HG02798 (cell line): ENCODE measurements at regions not wholly inside any gene's neighbourhood (a gene's known extent, or its start where the extent isn't known, plus 50 kb on each side); places are given as distances from the start of the nearest gene placed in this dataset.

Source experiments
- ATAC-seq: cut with Tn5 transposase; IDR thresholded peaks from one replicate; pipeline ENCODE4 v1.9.1; 2021; ENCODE audit warnings: mild to moderate bottlenecking; ENCODE audit not compliant: unreplicated experiment, poor library complexity

DNA sequence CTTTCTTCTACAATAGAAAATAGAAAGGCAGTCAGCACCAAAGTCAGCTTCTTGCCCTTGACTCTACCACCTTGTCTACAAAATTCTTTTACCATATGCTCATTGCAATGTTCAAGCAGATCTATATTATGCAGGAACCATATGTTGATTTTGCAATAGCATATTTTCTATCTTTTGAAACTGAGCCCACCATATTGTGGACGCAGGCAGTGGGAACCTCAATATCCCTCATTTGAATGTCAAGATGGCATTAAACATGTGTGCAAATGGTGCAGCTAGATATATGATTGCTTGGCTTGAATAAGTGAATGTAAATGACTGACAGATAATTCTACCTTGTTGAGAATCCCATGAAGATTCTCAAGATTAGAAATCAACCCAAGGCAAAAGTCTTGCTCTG is 412.7 kb upstream of the FSHR start:
- ATAC-seq = no peak

GRCh38 chr2:49553658-49554057 is 399.3 kb upstream of the FSHR start:
- ATAC-seq = no peak

- no peak for ATAC-seq
These were observed 378.4 kb upstream of the FSHR start for GRCh38 chr2:49532702-49533101.

DNA sequence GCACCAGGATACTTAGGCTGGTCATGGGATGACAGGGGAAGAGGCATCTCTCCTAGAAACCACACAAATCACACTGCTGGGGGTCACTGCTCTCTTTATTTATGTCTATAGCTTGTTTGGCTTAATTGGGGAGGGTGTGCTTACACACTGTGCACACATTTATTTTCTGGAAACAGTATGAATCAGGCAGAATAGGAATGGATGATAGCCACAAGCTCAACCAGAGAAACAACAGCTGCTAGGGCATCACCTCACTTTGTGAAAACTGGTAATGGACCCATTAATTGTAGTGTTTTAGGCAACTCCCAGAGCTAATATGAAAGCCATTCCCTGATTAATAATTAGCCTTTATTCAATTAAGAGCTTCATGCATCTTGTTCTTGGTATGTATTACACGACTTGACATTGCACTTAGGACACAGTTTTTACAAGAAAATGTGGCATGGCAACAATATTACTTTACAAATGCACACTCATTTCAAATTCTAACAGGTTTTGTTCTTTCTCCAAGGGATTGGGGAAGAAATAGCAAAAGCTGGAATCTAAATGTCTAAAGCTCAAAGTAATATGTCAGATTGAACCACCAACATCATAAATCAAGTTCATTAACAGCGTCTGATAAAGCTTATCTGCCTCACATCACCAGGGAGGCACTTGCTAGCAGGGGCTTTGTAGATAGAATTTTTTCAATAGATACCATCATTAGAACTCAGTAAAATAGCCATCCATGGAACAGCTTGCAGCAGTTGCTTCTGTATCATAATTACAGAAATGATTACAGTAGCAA is 361.9 kb upstream of the FSHR start:
- no peak for ATAC-seq

GRCh38 chr2:49514201-49514600 is 359.9 kb upstream of the FSHR start:
- ATAC-seq = no peak

DNA sequence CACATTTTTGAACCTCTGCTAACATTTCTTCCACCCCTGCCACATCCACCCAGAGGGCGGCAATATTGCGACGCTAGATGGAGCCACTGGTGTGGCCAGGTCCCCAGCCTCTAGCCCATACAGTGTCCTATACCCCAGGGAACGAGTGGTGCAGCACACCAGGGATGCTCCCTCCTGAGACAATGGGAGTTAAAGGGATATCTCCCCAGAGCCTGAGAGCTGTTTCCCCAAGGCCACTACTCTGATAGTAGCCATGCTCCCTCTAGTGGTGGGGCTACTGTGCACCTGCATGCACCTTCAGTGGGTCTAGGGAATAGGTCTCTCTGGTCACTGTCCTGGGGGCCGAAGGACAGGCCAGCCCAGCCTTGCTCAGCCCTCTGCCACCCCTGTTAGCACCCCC is 336.4 kb upstream of the FSHR start:
- no peak for ATAC-seq

- ATAC-seq = no peak
These were observed 332.8 kb upstream of the FSHR start for GRCh38 chr2:49487139-49487538.

- no peak for ATAC-seq
These were observed 326.2 kb upstream of the FSHR start for GRCh38 chr2:49480520-49480919.

- ATAC-seq = no peak
These were observed 311.0 kb upstream of the FSHR start for GRCh38 chr2:49465157-49465831.

DNA sequence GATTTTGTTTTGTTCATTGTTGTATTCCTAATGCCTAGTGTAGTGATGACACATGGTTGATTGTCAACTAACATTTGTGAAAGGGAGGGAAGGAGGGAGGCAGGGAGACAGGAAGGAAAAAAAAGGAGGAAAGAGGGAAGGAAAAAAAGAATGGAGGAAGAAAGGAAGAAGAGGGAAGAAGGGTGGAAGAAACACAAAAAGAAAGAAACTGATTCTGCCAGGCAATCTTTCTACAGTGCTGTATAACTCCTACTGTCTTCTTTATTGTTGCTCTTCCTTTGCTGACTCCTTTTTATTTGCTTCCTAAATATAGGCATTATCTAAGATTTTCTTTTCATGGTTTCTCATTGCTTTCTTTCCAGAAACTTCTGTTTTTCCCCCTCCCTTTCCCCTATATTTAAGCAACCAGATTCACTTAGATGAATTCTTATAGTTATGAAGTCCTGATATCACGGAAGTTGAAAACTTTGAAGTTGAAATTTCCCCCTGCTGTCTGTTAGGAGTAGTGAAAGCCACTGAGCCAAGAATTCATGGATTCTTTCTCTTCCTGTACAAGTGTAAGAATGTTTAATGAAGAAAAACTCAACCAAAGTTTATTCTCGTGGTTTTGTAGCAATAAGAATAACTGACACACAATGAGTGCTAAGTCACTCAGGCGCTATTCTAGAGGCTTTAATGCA is 305.1 kb upstream of the FSHR start:
- ATAC-seq = no peak

- ATAC-seq = no peak
These were observed 289.7 kb upstream of the FSHR start for GRCh38 chr2:49444005-49444404.

GRCh38 chr2:49426996-49427395 is 272.7 kb upstream of the FSHR start:
- ATAC-seq = no peak

GRCh38 chr2:49416252-49416651 is 261.9 kb upstream of the FSHR start:
- ATAC-seq = no peak

DNA sequence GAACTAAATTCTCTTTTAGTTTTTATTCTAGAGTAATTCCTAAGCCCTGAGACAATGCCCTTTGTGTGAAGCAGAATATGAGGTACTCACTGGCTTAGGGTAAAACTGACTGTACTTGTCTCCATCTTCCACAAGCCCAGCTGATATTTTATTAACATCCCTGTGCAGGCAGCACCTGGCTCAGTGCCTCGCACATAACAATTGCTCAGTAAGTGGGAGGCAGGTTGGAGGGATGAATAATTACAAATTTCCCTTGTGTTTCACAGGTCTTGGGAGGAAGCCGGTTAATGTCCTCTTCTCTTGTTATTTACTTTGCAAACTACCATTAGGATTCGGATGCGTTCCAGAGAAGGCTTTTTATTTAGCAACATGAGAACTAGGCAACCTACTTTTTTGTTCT is 249.8 kb upstream of the FSHR start:
- ATAC-seq = no peak

DNA sequence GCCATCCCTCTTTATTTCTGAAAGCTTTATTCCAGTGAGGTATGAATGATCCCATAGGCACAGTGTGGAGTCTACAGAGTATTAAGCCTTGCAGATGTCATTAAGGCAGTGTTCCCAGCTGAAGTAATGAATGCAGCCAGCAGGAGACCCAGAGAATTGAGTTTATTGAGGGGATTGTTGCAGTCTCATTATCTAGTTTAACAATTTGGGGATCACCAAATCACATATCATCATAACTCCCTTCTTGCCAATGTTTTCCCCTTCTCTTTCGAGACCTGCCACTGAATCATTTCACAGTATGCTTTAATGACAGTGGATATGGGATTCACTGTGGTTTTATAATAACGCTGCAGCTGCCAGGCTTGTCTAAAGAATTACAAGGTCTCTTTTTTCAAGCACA is 249.3 kb upstream of the FSHR start:
- no peak for ATAC-seq

- ATAC-seq = no peak
These were observed 225.1 kb upstream of the FSHR start for GRCh38 chr2:49379406-49379805.

GRCh38 chr2:49371128-49371701 is 216.9 kb upstream of the FSHR start:
- ATAC-seq = no peak

DNA sequence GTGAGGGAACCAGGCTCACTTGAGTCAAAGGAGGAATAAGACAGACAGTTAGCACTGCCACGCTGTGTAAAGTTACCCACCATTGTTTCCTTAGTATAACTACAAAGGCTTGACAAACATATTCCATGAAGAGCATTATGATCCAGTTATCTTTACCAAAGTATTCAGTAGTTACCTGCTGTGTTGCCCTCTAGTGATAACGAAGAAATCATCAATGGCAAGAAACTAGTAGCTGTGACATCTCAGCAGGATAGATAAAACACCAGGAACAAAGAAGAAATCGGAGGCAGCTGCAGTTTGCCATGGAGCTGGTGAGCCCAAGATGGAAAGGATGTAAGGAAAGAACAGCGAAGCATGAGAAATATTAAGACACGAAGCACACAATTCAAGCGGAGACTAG is 215.3 kb upstream of the FSHR start:
- no peak for ATAC-seq

DNA sequence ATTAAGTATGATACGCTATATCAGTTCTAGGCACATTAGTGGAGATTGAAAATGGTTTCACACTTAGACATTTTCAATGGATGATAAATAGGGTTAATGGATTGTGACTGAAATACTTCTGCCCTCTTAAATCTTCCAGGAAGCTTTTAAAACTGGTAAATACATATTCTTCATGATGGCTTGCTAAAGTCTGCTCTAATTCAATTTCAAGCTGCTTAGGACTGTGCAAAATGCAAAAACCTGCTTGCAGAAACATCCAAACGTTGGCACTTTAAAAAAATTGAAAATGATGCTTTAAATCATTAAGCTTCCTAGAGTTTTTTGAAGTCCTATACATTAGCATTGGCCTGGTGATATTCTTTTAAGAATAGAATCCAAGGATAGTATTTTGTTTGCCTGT is 214.8 kb upstream of the FSHR start:
- no peak for ATAC-seq

DNA sequence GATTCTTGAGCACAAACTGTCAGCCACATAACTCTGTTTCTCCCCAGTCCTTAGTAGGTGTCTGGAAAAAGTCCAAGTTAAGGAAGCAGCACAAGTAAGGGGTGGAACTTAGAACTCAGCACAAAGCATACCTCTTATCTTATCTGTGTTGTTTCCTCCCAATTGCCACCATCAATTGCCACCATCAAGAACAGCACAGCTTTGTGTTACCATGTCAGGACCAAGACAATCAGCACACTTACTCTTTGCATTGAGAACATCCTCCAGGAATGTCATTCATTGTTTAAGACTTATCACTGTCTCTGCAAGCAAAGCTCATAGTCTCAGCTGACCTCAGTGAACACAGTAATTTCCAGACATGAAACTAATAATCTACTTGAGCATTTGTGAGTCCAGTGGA is 212.7 kb upstream of the FSHR start:
- no peak for ATAC-seq

DNA sequence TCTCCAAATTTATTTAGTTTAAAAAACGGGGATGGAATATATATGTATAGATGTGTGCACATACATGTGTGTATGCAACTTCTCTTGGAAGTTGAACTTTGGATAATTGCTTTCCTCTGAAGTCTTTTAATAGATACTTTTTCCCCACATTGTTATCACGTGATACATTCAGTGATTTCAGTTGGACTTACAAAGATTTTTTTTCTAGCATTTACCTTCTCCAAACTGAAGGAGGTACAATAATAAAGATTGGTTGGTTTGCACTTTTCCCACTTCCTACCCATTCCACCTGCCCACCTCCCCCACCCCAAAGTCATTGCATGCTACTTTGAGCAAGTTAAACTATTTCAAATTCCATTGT is 206.1 kb upstream of the FSHR start:
- no peak for ATAC-seq
